DND-41 (cell line): ENCODE measurements at regions not wholly inside any gene's neighbourhood (a gene's known extent, or its start where the extent isn't known, plus 50 kb on each side); places are given as distances from the start of the nearest gene placed in this dataset.

Experiments used
- EZH2 ChIP-seq: IDR thresholded peaks from 3 replicates; pipeline ENCODE4 v1.6.1; 2012; ENCODE audit warnings: borderline replicate concordance, low read depth, mild to moderate bottlenecking, moderate library complexity, low read length, inconsistent platforms; ENCODE audit not compliant: severe bottlenecking
- TF ChIP-seq, protein P1 (sequence below): IDR thresholded peaks from 2 replicates; pipeline ENCODE4 v1.5.1; 2012; ENCODE audit warnings: borderline replicate concordance, low read length, moderate library complexity, mild to moderate bottlenecking; ENCODE audit not compliant: poor library complexity, severe bottlenecking; ENCODE audit errors: extremely low read depth

DNA sequence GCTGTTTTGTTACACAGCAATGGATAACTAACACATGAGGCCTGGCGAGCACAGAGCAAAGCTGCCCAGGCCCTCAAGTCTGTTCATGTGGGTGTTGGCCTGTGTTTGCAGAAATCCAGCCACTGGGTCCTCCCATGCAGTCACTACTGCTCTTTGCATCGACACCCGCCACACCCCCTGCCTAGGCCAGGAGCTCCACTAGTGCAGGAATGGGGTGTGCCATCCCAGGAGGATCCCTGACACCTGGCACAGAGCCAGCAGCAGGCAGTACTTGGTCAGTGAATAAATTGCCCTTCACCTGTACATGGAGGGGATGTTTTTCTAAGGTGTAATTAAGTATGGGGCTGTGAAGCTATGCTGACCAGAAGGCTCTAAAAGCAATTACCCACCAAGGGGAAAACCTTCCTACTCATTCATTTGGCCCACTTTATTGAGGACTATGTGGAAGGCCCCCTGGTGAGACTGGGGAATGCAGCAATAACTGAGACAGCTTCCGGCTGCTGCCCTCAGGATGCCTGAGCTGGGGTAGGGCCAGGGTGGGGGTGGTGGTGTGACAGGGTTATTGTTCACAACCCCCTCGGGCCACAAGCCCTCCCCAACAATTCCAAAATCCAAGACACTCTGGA lies 160.8 kb downstream of the CRYBB2 start:
- TF ChIP-seq, protein P1, sequence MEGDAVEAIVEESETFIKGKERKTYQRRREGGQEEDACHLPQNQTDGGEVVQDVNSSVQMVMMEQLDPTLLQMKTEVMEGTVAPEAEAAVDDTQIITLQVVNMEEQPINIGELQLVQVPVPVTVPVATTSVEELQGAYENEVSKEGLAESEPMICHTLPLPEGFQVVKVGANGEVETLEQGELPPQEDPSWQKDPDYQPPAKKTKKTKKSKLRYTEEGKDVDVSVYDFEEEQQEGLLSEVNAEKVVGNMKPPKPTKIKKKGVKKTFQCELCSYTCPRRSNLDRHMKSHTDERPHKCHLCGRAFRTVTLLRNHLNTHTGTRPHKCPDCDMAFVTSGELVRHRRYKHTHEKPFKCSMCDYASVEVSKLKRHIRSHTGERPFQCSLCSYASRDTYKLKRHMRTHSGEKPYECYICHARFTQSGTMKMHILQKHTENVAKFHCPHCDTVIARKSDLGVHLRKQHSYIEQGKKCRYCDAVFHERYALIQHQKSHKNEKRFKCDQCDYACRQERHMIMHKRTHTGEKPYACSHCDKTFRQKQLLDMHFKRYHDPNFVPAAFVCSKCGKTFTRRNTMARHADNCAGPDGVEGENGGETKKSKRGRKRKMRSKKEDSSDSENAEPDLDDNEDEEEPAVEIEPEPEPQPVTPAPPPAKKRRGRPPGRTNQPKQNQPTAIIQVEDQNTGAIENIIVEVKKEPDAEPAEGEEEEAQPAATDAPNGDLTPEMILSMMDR = no peak
- TF ChIP-seq EZH2 = no peak
